ENCODE measurements at regions not wholly inside any gene's neighbourhood (a gene's known extent, or its start where the extent isn't known, plus 50 kb on each side); places are given as distances from the start of the nearest gene placed in this dataset.
A peak's percentile ranks its signal among the peaks of the same experiment; 100 is the strongest.
"Not testable (repeated sequence)": the region's sequence is repeated elsewhere in the genome, so short reads cannot be mapped to it uniquely, and the experiment has no call there.

DNA sequence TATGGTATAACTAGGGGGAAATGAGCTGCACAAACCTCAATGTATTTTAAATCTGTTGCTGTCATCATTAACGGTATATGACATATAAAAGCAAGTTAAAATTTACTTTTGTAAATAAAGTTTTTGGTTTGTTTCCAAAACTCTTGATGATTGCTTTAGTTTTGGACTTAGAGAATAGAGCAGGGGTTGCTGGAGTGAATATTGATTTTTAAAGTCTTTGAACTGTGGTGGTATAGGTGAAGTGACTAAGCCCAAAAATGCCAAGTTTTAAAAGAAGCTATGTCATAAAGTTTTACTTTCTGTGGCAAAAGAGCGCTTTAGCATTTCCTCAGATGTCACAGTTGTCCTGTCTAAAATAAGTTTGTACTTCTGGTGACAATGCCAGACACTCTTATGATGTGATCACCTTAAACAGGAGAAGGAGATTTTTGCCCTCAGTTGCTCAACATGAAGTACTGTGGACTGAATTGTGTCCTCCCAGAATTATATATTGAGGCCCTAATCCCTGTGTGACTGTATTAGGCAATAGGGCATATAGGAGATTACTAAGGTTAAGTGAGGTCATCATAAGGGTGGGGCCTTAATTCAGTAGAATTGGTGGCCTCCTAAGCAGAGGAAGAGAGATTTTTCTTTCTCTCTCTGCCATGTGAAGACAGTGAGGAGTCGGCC is 175.2 kb upstream of the PLGLB1 start:
- H3K9me3 ChIP-seq (replicated peaks in 1 of 3); DNase-seq; H3K4me1 ChIP-seq (replicated peaks in 1 of 2); H3K27me3 ChIP-seq; intact Hi-C loops (cut with DNase I); H3K4me3 ChIP-seq; H3K36me3 ChIP-seq (replicated peaks in 1 of 2); H3K27ac ChIP-seq: not testable (repeated sequence)
- 67 to 100% (median 89%) methylated on average over 1 to 2 of the region's 3 CpGs for WGBS, 4 donors

DNA sequence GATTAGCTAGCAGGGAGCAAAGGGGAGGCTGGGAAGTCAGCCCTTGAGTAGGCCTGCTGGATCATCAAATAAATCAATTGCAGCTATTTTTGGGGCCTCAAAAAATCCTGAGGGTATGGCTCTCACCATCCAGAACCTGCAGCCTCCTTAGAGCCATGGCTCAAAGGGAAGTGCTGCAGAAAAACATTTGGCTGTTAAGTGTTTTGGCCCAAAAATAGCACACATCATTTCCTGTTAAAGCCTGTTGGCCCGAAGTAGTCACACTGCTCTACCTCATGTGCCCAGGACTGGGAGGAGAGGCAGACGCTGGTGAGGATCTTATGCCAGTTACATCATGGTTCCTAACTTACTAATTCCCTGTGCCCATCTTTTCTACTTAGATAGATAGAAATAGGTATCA is 176.8 kb upstream of the PLGLB1 start:
- DNase-seq; H3K4me3 ChIP-seq; intact Hi-C loops (cut with DNase I); H3K9me3 ChIP-seq (replicated peaks in 1 of 3); H3K27me3 ChIP-seq; H3K4me1 ChIP-seq (replicated peaks in 1 of 2); H3K36me3 ChIP-seq (replicated peaks in 1 of 2); H3K27ac ChIP-seq: not testable (repeated sequence)
- 21 to 86% (median 51%) methylated on average over 1 to 2 of the region's 2 CpGs for WGBS, 4 donors

DNA sequence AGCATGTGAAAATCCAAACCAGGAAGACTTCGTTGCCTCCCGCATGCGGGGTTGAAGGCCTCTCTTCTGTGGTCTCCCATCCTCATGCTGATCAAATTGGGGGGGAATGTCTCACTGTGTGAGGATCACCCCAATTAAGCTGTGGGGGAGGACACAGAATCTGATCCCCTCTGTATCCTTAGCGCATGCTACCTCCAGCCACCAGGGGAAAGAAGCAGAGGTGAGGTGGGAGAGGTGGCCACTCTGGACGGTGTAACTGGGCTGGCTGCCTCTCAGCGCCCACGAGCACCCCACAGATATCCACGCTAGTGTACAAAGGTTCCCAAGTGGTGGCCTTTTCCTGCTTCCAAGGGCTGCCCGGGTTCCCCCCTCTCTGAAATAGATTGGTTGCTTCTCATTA is 177.6 kb upstream of the PLGLB1 start:
- 82 to 97% methylated on average over 3 to 4 of the region's 9 CpGs; no CpG with 5 or more reads in 2 of the 4 donors for WGBS, 4 donors
- H3K27ac ChIP-seq; H3K9me3 ChIP-seq (replicated peaks in 1 of 3): not testable (repeated sequence)

DNA sequence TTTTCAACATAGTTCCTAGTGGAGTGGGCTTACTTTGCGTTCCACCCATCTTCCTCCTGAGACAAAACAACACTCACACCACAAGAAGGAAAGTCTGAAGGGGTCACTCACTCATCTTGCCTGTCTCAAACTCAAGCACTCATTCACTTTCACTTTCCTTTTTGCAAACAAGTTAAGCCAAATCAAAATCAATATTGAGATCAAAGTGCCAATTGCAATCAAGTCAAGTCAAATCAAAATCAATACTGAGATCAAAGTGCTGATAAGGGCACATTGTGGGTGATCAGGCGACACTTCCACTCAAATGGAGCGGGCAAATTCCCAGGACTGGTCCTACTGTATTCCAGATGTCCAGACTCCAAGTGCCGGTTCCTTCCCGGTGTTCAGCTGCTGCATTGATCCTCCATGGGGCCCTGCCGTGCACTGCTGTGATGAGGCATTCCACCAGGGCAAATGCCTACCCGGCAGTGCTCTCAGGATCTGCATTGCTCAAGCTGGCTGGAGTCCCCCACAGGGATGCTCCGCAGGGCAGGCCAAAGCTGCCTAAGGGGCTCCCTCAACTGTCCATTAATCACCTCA is 183.0 kb upstream of the PLGLB1 start:
- intact Hi-C loops (cut with DNase I), result not testable (repeated sequence)

More for the DNA sequence above, 177.6 kb upstream of the PLGLB1 start:
- H3K36me3 ChIP-seq (replicated peaks in 1 of 2); H3K27me3 ChIP-seq; H3K4me3 ChIP-seq; intact Hi-C loops (cut with DNase I); DNase-seq; H3K4me1 ChIP-seq (replicated peaks in 1 of 2): not testable (repeated sequence)

DNA sequence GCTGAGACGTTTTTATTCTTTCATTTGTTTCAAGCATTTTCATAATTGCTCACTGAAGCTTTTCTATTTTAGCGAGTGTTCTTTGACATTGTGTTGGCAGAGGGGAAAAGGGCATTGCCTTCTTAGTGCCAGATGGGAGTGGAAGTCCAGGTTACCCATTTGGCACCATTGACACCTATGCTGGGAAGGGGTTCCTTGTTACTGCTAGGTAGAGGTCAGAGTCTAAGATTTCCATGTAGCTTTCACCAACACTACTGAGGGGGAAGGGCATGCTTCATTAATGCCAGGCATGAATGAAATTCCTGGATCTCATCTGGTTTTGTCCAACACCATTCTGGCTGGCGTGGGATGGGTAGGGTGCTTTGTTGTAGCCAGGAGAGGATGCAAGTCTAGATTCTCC is 191.3 kb upstream of the PLGLB1 start:
- H3K4me3 ChIP-seq; H3K4me1 ChIP-seq (replicated peaks in 1 of 2); H3K27me3 ChIP-seq; DNase-seq; intact Hi-C loops (cut with DNase I); H3K9me3 ChIP-seq (replicated peaks in 1 of 3); H3K27ac ChIP-seq; H3K36me3 ChIP-seq (replicated peaks in 1 of 2): not testable (repeated sequence)
- 57 to 74% (median 74%) methylated on average over 1 to 2 of the region's 3 CpGs; no CpG with 5 or more reads in 1 of the 4 donors for WGBS, 4 donors

More for the DNA sequence above, 183.0 kb upstream of the PLGLB1 start:
- H3K27me3 ChIP-seq; H3K4me3 ChIP-seq; DNase-seq; H3K4me1 ChIP-seq (replicated peaks in 1 of 2); H3K9me3 ChIP-seq (replicated peaks in 1 of 3); H3K36me3 ChIP-seq (replicated peaks in 1 of 2); H3K27ac ChIP-seq: not testable (repeated sequence)
- 82 to 100% (median 97%) methylated on average over 2 to 7 of the region's 8 CpGs for WGBS, 4 donors

DNA sequence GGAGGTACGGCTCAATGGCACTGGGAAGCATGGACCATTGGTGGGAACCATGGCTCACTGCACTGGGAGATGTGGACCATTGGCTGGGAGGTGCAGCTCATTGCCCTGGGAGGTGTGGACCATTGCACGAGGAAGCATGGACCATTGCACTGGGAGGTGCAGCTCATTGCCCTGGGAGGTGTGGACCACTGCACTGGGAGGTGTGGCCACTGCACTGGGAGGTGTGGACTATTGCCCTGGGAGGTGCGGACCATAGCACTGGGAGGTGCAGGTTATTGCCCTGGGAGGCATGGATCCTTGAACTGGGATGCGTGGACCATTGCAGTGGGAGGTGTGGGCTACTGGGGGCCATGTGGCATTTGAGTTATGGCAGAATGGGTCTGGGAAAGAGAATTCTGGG is 195.4 kb upstream of the PLGLB1 start:
- DNase-seq; H3K27me3 ChIP-seq; H3K27ac ChIP-seq; H3K36me3 ChIP-seq (replicated peaks in 1 of 2); intact Hi-C loops (cut with DNase I); H3K9me3 ChIP-seq (replicated peaks in 1 of 3); H3K4me1 ChIP-seq (replicated peaks in 1 of 2); H3K4me3 ChIP-seq: not testable (repeated sequence)
- WGBS, 4 donors, result 62 to 82% methylated on average over 2 of the region's 4 CpGs; no CpG with 5 or more reads in 2 of the 4 donors

DNA sequence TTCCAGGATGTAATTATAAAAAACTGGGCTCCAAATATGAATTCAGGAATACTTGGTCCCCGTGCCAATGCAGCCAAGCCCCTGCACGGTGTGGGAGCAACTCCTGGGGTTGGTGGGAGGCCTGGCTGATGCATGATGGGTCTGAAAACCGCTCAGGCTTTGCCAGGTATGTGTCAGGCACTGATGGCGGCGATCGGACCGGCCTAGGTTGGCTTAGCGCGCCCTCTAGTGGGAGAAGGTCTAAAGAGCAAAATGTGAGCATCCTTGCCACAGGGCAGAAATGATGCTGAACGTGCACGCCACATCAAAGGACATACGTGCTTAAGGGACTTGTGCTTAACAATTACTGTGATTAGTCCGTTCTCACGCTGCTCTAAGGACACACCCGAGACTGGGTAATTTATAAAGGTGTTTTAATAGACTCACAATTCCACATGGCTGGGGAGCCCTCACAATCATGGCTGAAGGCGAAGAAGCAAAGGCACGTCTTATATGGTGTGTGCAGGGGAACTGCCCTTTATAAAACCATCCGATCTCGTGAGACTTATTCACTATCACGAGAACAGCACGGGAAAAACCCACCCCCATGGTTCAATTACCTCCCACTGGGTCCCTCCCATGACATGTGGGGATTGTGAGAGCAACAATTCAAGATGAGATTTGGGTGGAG is 196.2 kb upstream of the PLGLB1 start:
- peak in 5 of 7 donors; percentile 25 to 82 (median 47) for DNase-seq
- H3K9me3 ChIP-seq (replicated peaks in 1 of 3); H3K4me3 ChIP-seq; H3K27ac ChIP-seq; intact Hi-C loops (cut with DNase I); H3K27me3 ChIP-seq; H3K36me3 ChIP-seq (replicated peaks in 1 of 2); H3K4me1 ChIP-seq (replicated peaks in 1 of 2): not testable (repeated sequence)
- TF ChIP-seq, protein P1, sequence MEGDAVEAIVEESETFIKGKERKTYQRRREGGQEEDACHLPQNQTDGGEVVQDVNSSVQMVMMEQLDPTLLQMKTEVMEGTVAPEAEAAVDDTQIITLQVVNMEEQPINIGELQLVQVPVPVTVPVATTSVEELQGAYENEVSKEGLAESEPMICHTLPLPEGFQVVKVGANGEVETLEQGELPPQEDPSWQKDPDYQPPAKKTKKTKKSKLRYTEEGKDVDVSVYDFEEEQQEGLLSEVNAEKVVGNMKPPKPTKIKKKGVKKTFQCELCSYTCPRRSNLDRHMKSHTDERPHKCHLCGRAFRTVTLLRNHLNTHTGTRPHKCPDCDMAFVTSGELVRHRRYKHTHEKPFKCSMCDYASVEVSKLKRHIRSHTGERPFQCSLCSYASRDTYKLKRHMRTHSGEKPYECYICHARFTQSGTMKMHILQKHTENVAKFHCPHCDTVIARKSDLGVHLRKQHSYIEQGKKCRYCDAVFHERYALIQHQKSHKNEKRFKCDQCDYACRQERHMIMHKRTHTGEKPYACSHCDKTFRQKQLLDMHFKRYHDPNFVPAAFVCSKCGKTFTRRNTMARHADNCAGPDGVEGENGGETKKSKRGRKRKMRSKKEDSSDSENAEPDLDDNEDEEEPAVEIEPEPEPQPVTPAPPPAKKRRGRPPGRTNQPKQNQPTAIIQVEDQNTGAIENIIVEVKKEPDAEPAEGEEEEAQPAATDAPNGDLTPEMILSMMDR (IDR thresholded peaks at IDR 0.05), result peak in 3 of 6 experiments; percentile 19 to 44 (median 27)
- WGBS, 4 donors, result 0 to 20% (median 11%) methylated on average over 2 to 12 of the region's 21 CpGs

DNA sequence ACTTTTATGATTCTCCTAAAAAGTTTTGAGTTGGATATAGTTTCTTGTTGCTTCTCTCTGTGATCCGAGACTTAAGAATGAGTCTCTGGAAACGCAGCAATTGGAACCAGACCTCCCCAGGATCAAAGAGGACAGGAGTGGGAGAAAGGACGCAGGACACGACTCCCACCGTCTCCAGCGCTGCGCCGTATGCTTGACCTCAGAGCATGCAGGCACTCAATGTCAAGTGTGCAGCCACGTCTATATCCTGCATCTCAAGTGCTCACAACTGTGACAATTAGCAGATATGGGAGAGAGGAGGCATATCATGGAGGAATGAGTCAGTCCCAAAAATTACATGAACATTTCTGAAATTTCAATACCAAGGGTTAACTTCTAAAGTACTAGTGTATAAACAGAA is 199.0 kb upstream of the PLGLB1 start:
- DNase-seq; H3K4me1 ChIP-seq (replicated peaks in 1 of 2): not testable (repeated sequence)

DNA sequence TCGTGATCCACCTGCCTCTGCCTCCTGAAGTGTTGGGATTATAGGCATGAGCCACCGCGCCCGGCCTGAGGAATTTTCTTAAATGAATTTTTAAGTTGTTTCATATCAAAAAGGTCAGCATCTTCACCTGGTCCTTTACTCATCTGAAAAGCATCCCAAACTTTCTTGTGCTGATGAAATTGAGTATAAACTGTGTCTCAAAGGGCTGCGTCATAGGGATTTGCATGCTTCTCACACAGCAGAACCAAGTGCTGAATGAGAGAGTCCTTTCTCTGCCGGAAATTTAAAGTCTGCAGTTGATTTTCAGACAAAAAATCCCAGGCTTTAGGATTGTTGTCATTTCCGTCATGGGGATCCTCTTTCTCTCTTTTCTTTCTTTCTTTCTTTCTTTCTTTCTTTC is 200.5 kb upstream of the PLGLB1 start:
- 77 to 86% (median 79%) methylated on average over 6 to 7 of the region's 7 CpGs for WGBS, 4 donors
- H3K4me3 ChIP-seq; DNase-seq; H3K36me3 ChIP-seq (replicated peaks in 1 of 2); H3K27me3 ChIP-seq; H3K4me1 ChIP-seq (replicated peaks in 1 of 2); H3K9me3 ChIP-seq (replicated peaks in 1 of 3); intact Hi-C loops (cut with DNase I); H3K27ac ChIP-seq: not testable (repeated sequence)

More for the DNA sequence above, 199.0 kb upstream of the PLGLB1 start:
- H3K9me3 ChIP-seq (replicated peaks in 1 of 3); H3K27ac ChIP-seq; intact Hi-C loops (cut with DNase I); H3K4me3 ChIP-seq; H3K27me3 ChIP-seq; H3K36me3 ChIP-seq (replicated peaks in 1 of 2): not testable (repeated sequence)
- WGBS, 4 donors, result 47 to 70% (median 58%) methylated on average over 4 to 9 of the region's 9 CpGs

DNA sequence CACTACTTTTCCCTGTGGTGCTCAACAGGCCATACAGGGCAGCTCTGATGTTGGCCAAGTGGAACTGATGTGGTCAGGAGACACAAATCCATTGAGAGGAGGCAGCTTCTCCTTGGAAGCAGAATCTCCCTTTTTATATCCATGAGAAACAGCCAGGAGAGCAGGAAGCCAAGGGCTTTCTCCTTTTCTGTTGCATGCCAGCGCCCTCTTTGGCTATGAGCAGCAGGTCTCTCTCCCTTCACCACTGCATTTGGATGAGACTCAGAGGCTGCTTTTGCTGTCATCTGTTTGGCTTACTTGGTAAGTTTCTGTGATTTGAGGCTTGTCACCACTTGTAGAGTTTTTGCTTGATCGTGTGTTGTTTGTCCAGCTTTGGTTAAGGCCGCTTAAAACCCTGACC is 202.2 kb upstream of the PLGLB1 start:
- H3K27me3 ChIP-seq; intact Hi-C loops (cut with DNase I); H3K9me3 ChIP-seq (replicated peaks in 1 of 3); H3K4me3 ChIP-seq; H3K4me1 ChIP-seq (replicated peaks in 1 of 2); H3K27ac ChIP-seq; H3K36me3 ChIP-seq (replicated peaks in 1 of 2); DNase-seq: not testable (repeated sequence)
- WGBS, 4 donors, result 0 to 79% (median 39%) methylated on average over 1 to 2 of the region's 3 CpGs
